HG03280 (cell line): ENCODE measurements at regions not wholly inside any gene's neighbourhood (a gene's known extent, or its start where the extent isn't known, plus 50 kb on each side); places are given as distances from the start of the nearest gene placed in this dataset.

Experiments used
- ATAC-seq: cut with Tn5 transposase; IDR thresholded peaks from one replicate; pipeline ENCODE4 v1.9.1; 2021; ENCODE audit warnings: mild to moderate bottlenecking, moderate library complexity; ENCODE audit not compliant: unreplicated experiment

DNA sequence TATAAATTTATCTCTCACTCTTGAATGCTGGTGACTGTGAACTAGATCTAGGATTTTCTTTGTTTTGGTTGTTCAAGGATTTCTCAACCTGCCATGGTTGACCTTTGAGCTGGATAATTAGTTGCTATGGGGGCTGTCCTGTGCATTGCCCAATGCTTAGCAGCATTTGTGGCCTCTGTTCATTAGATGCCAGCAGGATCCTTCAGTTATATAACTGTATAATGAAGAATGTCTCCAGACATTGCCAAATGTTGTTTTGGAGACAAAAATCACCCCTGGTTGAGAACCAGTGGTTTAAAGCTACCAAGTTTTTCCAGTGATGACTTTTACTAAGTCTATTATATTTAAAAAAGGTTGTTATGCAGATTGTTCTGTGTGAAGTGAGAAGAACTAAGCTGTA, 147.9 kb upstream of the STXBP6 start:
- no peak for ATAC-seq

DNA sequence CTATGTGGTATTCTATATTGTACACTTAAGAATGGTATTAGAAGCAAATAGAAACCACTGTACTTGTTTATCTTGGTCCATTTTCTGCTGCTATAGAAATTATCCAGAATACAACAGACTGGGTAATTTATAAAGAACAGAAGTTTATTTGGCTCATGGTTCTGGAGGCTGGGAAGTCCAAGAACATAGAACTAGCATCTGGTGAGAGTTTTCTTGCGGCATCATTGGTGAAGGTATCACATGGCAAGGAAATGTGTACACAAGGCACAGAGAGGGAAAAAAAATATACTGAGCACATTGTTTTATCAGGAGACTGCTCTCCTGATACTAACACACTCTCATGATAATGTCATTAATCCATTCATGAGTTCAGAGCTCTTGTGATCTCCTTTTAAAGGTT, 130.3 kb upstream of the STXBP6 start:
- no peak for ATAC-seq

DNA sequence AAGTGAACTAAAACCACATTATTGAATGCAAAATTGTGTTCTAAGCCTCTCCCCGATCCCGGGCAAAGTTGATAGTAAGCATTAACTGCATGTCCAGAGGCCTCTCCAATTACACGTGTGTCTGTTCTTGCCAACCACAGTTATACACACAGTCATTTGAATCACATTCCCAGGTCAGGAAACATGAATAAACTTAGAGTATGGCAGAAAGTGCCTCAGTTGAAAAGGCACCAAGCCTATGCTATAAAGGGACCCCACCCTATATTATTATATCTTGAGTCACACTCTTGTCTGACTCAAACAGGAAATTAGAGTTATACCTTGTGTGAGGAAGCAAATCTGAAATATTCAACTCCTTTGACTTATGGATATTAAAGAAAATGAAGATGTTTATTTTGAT, 128.3 kb upstream of the STXBP6 start:
- ATAC-seq: no peak

DNA sequence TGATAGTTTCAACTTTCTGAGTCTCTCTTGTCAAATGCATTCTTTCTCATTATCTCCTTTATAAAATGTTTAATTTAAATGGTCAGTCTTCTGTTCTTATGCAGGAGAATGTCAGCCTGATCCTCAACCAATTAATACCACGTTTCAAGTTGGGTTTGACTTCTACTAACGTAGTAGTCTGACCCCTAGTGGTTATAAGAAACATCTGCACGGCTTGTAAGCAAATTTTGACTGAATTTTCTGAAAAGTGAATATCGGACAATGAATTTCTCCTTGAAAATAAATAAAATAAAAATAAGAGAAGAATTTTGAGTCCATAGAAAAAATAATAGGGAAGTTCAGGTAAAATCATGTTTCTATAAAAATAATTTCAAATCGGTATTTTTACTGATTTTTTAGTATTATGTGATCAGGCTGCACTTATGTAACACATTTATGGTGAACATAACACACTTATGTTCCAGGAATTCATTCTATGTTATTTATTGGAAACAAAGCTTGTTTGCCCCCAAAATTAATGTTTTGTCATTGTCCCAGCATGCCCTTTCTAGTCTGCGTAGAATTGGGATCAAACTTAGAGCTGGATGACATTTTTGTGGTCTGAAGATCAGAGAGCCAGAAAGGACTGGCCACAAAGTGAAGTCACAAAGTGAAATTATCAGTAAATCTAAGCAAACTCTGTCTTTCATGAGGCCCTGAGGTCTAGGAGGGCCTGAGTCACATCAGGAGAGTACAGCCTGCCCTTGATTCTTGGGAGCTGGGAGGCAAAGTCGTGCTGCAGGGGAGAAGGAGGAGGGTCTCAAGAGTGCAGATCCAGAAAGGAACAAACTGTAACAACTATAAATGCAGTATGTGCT, 101.2 kb upstream of the STXBP6 start:
- ATAC-seq: no peak

DNA sequence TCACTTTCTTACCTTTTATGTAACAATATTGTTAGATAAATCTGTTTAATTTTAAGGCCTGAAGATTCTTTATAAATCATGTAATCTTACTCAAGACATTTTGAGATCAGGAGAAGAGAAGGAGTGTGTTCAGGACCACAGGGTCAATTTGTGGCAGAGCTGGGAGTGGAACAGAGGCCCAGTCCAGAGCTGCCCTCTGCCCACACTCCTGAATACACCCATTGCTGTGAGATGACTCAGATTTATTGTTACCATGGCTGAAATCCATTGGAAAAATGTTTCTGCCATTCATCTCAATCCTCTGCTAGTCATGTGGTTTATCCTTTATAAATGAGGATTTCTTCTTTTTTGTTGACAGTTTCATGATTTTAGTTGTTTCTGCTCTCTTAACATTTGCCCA, 100.5 kb upstream of the STXBP6 start:
- ATAC-seq: no peak

DNA sequence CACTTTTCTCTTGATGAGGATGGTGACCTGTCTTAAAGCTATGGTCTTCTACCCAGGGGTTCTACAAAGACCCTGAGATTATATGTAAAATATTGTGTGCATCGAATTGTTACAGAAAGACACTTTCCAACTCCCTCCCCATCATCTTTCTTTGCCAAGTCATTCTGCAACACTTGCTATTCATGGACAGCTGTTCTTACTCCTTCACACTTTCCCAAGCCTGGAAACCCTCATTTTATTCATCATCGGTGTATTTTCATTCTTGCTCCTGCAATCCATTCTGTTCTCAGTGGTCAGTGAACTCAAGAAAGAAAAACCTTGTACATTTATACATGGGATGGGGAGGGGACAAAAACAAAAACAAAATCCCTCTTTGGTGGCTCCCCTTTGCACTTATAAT, 90.5 kb upstream of the STXBP6 start:
- no peak for ATAC-seq

DNA sequence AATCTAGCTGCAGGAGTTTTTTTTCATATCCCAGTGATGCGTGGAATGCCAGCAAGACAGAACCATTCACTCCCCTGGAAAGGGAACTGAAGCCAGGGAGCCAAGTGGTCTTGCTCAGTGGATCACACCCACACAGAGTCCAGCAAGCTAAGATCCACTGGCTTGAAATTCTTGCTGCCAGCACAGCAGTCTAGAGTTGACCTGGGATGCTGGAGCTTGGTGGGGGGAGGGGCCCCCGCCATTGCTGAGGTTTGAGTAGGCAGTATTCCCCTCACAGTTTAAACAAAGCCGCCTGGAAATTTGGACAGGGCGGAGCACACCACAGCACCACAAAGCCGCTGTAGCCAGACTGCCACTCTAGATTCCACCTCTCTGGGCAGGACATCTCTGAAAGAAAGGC, 86.9 kb upstream of the STXBP6 start:
- no peak for ATAC-seq

DNA sequence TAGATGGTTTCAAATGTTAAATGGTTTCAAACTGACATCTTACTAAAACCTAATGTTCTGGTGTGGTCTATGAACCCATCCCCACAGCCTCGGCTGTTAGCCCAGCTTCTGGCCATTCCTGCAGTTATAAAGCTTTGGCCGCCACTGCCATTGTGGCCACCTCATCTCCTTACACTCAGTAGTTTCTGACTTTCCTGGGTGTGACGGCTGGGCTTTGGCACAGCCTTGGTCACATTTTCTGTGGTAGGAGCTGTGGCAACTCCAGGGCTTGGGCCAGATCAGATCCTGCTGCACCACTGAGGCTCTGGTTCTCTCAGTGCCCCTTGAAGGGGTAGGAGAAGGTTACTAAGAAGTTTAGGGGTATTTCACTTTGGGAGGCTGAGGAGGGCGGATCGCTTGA, 84.2 kb upstream of the STXBP6 start:
- no peak for ATAC-seq

DNA sequence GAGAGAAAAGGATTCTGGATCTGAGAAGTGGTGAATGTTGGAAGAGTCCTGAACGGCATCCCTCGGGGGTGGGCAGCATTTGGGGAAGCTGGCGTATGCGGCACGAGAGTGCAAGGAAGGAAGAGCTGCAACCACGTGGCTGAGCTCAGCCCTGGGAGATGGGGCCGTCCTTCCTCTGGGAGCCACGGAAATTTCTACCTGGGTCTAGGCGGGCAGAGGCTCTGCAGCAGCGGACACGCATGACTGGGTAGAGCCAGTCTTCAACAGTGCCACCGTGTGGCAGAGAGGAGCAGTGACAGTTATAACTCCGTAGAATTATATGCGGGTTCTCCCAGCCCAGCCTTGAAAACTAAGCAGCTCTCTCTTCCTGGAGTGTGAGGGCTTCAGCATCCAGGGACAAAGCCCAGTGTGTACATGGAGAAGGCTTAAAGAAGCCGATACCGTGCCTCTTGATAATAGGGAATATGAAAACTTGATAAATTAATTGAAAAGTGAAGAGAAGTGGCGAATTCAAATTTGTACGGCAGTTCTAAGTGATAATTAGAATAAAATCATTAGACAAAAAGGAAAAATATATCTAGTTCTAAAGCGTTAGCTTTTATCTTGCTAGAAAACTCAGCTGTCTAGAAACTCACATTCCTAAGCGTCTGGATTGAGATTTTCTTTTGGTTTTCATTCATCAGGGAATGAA, 82.9 kb upstream of the STXBP6 start:
- peak; percentile 64 for ATAC-seq

DNA sequence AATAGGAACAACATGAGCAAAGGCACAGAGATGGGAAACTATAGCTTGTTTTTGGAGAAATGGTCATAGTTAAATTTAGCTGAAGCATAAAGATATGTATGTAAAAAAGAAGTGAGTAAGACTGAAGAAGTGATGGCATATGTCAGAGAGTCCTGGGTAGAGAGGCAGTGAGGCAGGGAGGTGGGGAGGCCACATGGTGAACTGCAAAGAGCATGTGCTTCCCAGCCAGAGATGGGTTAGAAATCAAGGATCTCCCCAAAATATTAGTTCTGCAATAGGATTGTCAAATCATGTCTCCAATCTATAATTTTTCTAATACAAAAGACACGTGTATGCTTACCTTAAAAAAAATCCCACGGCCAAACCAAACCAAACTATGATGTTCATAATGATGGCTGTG, 82.1 kb upstream of the STXBP6 start:
- ATAC-seq: no peak

DNA sequence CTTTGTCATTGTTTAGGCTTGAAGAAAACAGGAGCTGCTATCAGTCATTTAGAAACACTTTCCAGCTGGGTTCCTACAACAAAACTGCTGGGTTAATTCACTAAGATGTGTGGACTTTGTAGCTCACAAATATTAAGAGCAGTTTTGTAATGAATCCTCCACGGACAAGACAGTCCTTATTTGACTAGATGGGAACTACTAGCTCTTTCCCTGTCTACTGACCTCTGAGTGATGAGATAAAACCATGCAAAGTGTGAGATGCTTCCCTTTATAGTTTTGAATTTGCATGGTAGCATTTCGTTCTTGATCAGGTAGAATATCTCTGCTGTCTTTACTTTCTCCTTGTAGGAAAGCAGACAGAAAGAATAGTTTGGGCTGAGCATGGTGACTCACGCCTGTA, 72.9 kb upstream of the STXBP6 start:
- ATAC-seq: no peak

DNA sequence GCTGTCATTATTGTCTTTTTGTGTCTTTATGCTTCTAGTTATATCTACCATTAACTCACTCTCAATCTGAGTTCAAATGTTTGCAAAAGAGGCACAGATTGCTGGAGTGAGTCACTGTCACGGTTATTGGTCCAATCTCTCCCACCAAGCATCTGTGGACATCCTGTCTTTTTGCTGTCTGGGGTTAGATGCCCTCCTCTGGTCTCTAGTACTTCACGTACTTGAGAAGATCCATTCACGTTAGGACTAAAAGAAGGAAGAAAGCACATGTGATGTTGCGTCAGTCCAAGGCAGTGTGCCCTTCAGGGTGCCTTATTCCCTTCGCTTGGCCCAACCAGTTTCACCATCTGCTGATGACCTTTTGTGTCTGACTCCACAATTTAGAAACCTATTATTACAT, 72.3 kb upstream of the STXBP6 start:
- no peak for ATAC-seq

DNA sequence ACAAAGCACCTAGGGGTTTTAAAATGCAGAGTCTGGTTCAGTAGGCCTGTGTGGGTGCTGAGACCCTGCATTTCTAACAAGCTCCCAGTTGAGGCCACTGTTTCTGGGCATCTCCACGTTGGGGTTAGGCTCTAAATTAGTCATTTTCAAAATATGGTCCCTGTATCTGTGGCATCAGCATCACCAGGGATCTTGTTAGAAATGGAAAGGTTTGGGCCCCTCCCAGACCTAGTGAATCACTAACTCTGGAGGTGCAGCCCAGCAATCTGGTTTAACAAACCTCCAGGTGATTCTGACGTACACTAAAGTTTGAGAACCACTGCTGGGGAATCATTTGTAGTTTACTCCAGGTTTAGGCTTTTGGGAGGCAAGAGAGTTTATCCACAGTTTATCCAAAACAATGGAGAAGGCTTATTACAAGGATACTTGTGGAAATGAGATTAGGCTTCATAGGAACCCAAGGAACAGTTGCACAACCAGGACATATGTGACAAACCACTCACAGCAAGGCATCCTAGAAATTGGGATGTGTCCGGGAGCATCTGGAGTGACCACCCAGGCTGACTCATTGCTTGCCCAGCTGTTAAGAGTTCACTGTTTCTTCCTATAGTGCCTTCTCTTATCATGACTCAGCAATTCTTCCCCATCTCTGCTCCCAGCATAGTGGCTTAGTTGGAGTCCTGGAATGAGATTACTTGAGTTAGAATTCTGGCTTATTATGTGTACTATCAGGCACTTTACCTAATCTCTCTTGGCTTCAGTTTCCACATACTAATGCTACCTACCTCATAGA, 71.6 kb upstream of the STXBP6 start:
- ATAC-seq: no peak

DNA sequence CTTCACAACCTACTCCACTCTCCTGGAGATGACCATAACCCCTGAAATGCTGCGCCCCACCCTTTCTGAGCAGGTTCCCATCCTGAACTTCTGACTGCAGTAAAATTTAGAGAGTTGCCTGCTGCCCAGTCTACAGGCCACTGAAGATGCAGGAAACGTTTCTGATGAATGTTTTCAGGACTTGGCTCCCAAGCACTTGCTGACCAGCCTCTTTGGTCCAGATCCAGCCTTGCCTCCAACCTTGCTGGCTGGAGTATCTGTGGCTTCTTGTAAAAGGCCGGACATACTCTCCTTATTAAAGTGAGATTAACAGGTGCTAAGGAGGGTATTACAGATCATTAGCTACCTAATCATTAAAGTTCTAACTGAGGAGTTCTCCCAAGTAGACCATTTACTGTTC, 70.3 kb upstream of the STXBP6 start:
- ATAC-seq: no peak

DNA sequence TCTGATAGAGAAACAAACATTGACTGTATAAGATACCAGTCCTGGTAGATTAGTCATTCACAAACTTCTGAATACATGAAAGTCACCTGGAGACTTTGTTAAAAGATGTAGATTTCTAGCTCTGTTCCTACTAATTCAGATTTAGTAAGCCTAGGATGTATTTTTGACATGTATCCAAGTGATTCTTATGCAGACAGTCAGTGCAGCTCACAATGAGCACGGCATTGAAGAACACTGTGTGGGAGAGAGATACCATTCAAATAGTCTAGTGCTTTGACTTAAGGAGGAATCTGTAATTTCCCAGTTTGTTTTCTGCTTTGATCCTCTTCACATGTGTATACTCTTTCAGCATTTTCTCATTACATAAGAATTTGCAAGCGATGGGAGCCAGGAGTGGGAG, 68.7 kb upstream of the STXBP6 start:
- no peak for ATAC-seq

DNA sequence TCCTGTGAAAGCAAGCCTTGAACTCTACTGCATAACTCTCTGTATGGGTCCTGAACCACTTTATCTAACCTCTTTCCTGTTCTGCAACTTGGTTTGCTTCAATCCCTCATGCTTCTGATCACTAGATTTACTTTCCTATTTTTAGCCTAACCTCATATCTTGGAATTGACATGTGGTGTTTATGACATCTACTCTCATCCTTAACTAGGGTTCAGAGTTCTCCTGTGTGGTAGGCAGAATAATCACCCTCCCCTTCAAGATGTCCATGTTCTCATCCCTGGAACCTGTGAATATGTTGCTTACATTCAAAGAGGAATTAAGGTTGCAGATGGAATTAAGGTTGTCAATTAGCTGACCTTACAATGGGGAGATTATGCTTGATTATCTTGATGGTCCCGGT, 67.4 kb upstream of the STXBP6 start:
- no peak for ATAC-seq

DNA sequence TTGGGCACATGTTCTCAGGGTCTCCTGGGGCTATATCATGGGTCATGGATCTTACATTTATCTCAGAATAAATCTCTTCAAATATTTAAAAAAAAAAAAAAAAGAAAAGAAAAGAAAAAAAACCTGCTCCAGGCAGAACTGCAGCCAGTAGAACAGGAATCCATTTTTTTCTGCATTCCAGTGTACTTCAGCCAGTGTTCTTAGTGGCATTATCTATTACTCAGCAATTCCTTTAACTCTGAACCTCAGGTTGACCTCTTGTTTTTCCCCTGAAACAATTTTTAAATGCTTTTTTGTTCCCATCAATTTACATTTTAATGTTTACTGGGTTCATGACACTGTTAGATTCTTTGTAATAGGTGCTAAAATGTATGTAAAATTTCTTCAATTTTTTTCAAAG, 66.7 kb upstream of the STXBP6 start:
- ATAC-seq: no peak

DNA sequence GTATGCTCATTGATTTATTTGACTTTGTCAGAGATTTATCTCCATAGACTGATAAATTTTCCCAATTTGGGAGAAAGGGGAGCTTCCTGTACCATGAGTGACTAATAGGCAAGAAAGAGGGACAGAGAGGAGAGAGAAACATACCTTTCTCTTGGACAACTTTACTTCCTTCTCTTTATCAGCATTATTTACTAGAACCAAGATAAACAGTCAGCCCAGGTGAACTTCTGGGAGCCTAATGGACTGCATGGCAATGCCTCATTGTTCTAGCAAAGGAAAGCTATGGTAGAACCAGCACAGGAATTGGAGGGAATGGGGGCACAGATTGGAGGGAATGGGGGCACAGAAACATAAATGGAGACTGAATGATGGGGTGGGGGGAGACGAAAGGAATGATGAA, 63.4 kb upstream of the STXBP6 start:
- no peak for ATAC-seq

DNA sequence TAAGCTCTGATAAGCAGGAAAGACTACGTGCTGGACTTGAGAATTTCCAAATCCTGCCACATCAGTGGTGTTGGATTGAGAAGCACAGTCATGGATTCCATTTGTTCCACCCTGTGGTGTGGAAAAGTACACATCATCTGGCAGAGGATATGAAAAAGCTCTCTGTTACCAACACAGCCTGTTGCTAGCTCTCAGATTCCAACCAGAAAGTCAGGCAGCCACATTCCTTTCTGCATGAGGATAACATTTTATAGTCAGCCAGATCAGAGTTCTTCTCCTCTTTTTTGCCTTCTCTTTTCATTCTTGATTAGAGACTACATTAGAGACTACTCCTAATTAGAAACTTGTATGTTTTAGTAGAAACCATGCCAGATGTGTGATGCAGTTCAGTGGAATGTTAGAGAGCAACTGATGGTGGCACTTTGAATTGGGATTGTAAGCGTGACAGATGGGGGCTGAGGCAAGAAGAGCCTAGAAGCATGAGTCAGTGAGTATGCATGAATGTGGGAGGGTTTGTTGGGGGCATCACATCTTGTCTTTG, 61.2 kb upstream of the STXBP6 start:
- ATAC-seq: no peak

DNA sequence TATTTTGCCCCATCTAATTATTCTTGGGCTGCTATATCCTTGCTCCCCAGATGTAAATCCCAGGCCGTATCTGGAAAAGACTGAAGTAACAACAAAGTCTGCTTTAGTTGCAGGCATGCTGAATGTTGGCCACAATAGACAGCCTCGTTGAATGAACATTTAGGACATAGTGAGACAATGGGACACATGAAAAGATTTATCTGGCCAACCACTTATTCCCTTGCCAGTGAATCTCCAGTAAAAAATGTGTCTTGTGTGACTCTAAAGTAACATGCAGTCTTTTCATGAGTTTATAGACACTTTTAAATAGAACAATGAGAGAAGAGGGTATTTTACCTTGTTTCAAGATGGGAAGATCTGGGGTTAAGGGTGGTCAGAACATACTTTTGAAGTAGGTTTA, 60.2 kb upstream of the STXBP6 start:
- ATAC-seq: no peak

DNA sequence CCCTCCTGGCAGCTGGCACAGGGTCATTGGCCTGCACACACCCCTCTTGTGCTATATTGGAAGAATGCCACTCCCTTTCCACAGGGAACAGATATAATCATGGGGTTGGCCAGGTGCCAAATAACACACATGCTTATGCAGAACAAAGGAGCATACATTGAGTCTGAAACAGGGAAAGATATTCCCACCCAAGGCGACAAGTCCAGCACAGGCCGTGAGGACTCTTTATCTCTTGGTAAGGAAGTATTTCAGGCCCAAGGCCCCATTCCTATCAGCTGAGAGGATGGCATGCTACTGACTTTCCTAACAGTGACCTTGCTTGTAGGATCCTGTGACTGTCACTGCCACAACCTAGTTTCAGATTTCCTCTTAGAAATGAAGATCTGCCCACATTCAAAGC, 59.0 kb upstream of the STXBP6 start:
- ATAC-seq: no peak

DNA sequence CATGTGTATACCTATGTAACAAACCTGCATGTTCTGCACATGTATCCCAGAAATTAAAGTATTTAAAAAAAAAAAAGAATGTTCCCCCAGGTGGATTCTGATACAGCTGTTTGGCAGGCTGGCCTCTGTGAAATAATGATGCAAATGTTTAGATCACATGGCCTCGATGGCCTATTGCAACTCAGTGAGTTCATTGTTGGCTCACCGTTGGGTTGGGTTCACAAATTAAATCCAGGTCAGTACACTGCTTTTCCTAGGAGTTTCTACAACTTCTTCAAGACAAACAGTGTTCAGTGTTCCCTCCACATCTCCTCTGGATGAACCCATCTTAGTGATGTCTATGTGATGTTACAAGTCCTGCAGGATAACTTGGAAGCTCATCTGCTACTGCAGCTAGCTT, 58.3 kb upstream of the STXBP6 start:
- no peak for ATAC-seq
